Kidney epithelial cell (primary cell): ENCODE measurements at regions not wholly inside any gene's neighbourhood (a gene's known extent, or its start where the extent isn't known, plus 50 kb on each side); places are given as distances from the start of the nearest gene placed in this dataset.

ENCODE experiments used
- DNase-seq: peaks from one replicate; pipeline ENCODE4 v3.0.0-alpha.2; 2010; ENCODE audit warnings: low read depth
- H3K27me3 ChIP-seq: 2 replicates; pipeline ENCODE4 v1.6.0; 2011; ENCODE audit warnings: low read length; ENCODE audit not compliant: control insufficient read depth, insufficient read depth
- H3K36me3 ChIP-seq: 2 replicates; pipeline ENCODE4 v1.5.1; 2011; ENCODE audit warnings: low read length; ENCODE audit not compliant: control insufficient read depth, insufficient read depth
- H3K4me3 ChIP-seq: 2 replicates; pipeline ENCODE4 v1.5.1; 2011; ENCODE audit warnings: low read depth, mild to moderate bottlenecking, control low read depth, low read length
- CTCF ChIP-seq: IDR thresholded peaks from 2 replicates; pipeline ENCODE4 v1.5.1; 2011; ENCODE audit warnings: mild to moderate bottlenecking, moderate library complexity, low read length, control low read depth, inconsistent platforms; ENCODE audit not compliant: insufficient read depth, poor library complexity, severe bottlenecking

- Histone ChIP-seq H3K4me3 (no peak overlapping the region), H3K27me3 (no peaks in the 10 kb centered on the region), H3K36me3 (no peaks in the 10 kb centered on the region)
- TF ChIP-seq CTCF = no peak
- no peak for DNase-seq
These were observed 249.0 kb downstream of the UTRN start for GRCh38 chr6:144534180-144534579.

DNA sequence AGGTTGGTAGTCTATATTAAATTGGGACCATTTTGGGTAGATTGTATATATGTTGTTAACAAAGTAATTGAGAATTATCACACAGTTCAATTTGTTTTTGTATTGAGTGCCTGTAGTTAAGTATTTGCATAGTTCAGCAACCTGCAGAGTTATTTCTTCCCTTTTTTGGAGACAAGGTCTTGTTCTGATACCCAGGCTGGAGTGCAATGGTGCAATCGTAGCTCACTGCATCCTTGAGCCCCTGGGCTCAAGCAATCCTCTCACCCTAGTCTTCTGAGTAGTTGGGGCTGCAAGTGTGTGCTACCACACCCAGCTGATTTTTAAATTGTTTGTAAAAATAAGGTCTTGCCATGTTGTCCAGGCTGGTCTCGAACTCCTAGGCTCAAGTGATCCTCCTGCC is 250.5 kb downstream of the UTRN start:
- no peak for DNase-seq
- Histone ChIP-seq H3K27me3 (no peaks in the 10 kb centered on the region), H3K36me3 (no peaks in the 10 kb centered on the region), H3K4me3 (no peak overlapping the region)
- no peak for TF ChIP-seq CTCF

GRCh38 chr6:144536079-144536478 is 250.9 kb downstream of the UTRN start:
- Histone ChIP-seq H3K36me3 (no peaks in the 10 kb centered on the region), H3K4me3 (no peak overlapping the region), H3K27me3 (no peaks in the 10 kb centered on the region)
- DNase-seq = no peak
- no peak for TF ChIP-seq CTCF

GRCh38 chr6:144543006-144543871 is 258.1 kb downstream of the UTRN start:
- no peak for DNase-seq
- no peak overlapping the region for H3K4me3 ChIP-seq
- H3K27me3 ChIP-seq = no peaks in the 10 kb centered on the region
- no peaks in the 10 kb centered on the region for H3K36me3 ChIP-seq
- TF ChIP-seq CTCF = no peak

GRCh38 chr6:144544266-144544830 is 259.2 kb downstream of the UTRN start:
- no peak overlapping the region for H3K4me3 ChIP-seq

More at GRCh38 chr6:144544266-144544830, 259.2 kb downstream of the UTRN start:
- Histone ChIP-seq H3K27me3 (no peaks in the 10 kb centered on the region), H3K36me3 (no peaks in the 10 kb centered on the region)
- DNase-seq = no peak
- no peak for TF ChIP-seq CTCF
